Stimulated activated CD4-positive, alpha-beta T cell treated with anti-CD3 and anti-CD28 coated beads, Interleukin-1b, Interleukin-23, amount 100 ng/mL, for 48 hours (primary cell): ENCODE measurements at regions not wholly inside any gene's neighbourhood (a gene's known extent, or its start where the extent isn't known, plus 50 kb on each side); places are given as distances from the start of the nearest gene placed in this dataset.

Experiments
- DNase-seq: peaks from one replicate; pipeline ENCODE4 v3.0.0-alpha.2; 2020

DNA sequence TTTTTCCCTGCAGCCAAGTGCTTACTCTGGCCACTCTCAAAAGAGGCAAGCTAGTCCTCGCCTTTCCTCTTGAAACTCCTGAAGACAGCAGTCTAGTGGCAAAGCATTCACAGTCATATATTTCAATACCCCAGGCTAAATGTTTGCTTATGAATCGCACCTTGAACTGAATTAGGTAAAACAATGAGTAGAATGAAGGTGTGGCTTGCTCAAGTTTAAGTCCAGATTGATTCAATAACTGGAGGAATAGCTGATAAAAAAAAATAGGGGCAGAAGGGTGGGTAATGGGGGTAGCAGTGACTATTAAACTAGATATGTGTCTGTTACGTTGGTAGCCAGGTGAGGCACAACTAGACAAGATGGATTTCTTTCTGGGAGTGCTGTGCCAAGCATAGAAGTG is 88.2 kb upstream of the EPB41L3 start:
- DNase-seq = no peak

GRCh38 chr18:5630900-5631413 is 87.2 kb upstream of the EPB41L3 start:
- DNase-seq = no peak

GRCh38 chr18:5630057-5630899 is 86.5 kb upstream of the EPB41L3 start:
- peak; percentile 40 for DNase-seq

GRCh38 chr18:5628512-5629255 is 84.9 kb upstream of the EPB41L3 start:
- DNase-seq = no peak

GRCh38 chr18:5627776-5628511 is 84.1 kb upstream of the EPB41L3 start:
- DNase-seq = no peak

DNA sequence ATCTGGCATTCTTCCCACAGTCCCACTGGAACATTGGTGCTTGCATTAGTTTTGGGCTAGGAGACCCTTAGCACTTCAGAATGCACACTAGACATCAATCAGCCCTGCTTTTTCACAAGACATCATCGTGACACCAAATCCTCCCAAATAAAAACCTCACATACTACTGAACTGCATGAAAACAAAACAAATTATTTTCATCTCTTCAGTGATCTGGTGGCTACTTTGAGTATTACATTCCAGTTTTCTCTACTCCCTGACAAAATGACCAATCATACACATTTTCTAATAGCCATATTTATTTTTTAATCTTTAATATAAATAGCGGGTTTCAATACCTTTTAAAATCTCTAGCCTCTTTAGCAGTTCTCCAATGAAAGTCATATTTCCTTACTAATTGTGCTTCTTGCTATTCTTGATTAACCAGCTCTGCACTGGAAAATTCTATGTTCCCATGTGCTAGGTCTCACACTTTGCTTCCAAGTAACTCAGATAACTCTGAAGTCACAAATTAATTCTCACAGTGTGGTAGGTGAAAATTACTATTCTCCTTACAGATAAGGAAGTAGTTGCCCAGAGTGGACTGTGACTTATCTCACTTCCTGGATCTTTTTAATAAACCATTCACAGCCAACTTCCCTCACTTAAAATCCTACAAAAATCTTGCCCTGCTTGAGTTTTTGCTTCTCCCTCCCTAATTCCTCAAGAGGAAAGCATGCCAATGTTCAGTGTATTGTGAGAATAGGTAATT is 82.5 kb upstream of the EPB41L3 start:
- no peak for DNase-seq

DNA sequence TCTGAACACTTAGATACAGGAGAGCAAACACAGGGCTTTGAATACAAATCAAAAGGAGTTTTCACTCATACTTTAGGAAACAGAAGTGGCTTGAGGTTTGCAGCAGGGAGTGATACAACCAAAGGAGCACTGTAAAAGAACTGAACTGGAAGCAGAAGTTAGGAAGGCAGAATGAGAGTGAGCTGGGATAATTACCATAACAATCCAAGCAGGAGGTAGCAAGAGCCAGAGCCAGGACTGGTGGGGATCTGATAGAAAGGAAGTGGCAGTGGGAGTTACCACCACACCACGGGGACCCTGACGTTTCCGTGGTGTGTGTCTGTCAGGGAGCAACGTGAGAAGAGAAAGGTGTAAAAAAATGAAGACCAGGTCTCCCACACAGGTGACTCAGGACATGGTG is 81.3 kb upstream of the EPB41L3 start:
- DNase-seq = no peak

DNA sequence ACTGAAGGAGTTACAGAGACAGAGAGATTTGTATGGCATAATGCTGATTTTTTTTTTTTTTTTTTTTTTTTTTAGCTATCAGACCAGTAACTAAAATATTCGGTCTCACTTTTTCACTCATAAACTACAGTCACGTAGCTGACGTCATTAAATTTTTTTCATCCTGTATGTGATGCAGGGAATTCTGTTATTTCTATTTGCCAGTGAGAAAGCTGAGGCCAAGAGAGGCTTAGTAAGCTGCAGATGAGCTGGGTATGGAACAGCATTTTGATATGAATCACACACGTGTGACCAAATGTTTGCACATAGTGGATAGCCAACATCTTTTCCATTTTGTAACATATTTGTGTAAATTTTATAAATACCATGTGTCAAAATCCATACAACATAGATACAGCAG is 79.1 kb upstream of the EPB41L3 start:
- no peak for DNase-seq

DNA sequence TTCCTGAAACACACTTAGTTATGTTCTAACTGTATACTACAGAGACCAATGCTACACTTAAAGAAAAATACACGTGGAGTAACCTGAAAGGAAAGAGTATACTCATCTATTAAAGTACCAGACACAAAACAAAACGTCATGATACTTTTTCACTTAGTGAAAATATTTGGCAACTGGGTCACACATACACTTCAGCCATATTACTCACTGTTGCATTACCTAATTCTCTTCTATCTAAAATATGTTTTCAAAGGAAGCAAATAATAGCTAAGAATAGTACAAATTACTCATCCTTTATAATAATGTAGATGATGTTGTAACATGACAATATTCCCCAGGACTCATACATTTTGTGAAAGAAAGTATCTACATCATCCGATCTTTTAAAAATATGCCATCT is 76.5 kb upstream of the EPB41L3 start:
- DNase-seq = no peak

DNA sequence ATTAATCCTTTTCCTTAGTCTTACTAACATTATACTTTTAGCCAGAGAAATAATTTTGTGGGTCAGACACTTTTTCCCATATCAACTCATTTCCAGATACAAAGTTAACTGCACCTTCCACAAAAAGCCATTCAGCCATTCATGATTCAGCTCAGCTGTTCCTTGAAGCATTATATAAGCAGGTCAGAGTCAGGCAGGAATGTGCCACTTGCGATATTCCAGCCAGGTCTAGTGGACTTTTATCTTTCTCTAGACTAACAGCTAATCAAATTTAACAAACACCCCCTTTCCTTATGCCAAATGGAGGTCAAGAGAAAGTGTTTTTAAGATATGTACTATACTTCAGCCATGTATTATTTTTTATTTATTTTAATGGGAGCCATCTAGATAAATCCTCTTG is 75.6 kb upstream of the EPB41L3 start:
- no peak for DNase-seq

GRCh38 chr18:5618047-5618688 is 74.4 kb upstream of the EPB41L3 start:
- DNase-seq = no peak

DNA sequence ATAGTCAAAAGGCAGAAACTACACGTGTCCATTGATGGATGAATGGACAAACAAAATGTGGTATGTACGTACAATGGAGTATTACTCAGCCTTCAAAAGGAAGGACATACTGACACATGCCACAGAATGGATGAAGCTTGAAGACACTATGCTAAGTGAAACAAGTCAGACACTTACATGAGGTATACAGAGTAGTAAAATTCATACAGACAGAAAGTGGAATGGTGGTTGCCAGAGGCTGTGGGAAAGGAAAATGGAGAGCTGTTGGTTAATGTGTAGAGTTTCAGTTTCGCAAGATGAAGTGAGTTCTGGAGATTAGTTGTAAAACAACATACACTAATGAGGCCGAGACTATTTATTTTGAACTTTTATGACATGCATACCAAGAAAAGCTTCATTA is 67.4 kb upstream of the EPB41L3 start:
- no peak for DNase-seq

DNA sequence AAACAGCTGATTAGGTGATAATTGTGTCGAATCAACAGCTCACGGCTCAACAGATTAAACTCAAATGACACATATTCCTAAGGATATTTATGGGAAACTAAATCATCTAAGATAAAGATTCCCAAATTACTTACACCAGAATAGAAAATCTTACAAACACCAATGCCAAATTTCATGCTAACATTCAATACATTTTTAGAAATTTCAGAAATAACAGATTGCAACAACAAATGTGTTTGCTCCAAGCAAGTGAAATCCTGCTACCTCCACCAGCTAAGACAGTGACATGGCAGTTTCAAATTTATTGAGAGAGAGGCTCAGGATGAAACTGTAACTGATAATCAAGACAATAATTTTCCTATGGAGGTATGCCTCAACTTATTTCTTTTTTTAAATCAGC is 65.0 kb upstream of the EPB41L3 start:
- no peak for DNase-seq

DNA sequence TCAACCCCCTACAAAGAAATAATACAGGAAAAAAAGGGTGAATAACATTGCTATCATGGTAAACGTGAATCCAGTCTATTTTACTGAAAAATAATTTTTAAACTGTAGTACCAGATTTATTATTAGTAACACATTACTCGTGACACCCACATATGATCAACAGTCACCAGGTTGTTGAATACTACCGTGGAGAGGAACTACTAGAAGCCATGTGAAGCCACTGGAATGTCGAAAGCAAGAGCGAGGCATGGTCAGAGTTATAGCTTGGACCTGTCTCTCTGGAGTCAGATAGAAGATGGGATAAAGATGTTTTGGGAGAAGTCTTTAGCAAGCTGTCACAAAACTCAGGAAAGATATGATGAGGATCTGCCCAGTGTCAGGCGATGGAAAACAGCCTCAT is 63.2 kb upstream of the EPB41L3 start:
- no peak for DNase-seq

DNA sequence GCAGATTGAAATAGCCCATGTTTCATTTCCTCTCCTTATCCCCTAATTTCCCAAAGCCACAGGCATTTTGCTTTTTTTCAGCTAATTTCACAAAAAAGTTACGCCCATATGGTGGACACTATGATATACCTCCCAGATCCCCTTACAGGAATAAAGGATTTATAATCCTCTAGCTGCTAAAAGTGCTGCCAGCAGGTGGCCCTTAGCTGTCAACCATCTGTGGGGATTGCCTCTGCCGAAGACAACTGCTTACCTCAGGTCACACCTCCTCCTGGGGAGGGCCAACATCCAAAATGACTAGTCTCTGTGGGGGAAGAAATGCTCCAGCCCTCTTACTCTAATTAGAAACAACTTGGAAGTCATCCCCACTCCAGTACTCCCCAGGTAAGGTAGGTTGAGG is 61.0 kb upstream of the EPB41L3 start:
- DNase-seq = no peak

DNA sequence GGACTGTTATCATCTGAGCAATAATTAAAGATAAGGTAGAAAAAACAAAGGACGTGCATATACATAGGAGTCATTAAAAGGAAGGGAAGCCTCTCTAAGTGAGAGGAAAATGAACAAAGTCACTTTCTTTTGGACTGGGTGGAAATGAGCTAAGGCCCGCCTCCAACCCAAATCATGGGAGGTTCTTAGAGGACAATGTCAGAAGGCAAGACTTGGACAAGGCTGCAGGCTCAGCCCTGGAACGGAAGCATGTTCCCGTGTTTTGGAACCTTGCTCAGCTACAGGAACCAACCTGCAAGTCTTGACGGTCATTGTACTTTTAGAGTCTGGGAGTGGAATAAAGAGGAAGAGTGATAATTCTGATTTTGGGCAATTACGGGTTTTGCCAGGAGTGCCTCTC is 59.4 kb upstream of the EPB41L3 start:
- DNase-seq = no peak

- no peak for DNase-seq
Observed at GRCh38 chr18:5601188-5601624, 57.4 kb upstream of the EPB41L3 start.

- DNase-seq = no peak
Observed at GRCh38 chr18:5600378-5601071, 56.7 kb upstream of the EPB41L3 start.

- DNase-seq = no peak
Observed at GRCh38 chr18:5596585-5596984, 52.8 kb upstream of the EPB41L3 start.
